ENCODE measurements at regions not wholly inside any gene's neighbourhood (a gene's known extent, or its start where the extent isn't known, plus 50 kb on each side); places are given as distances from the start of the nearest gene placed in this dataset.

GRCh38 chr1:193926956-193927355 lies 740.5 kb upstream of the B3GALT2 start:
- TF ChIP-seq CTCF (IDR thresholded peaks at IDR 0.05) (no peak), POLR2A (IDR thresholded peaks at IDR 0.05) (no peak)
